CD14-positive monocyte (primary cell): ENCODE measurements at regions not wholly inside any gene's neighbourhood (a gene's known extent, or its start where the extent isn't known, plus 50 kb on each side); places are given as distances from the start of the nearest gene placed in this dataset.

Source experiments
- DNase-seq, 3 donors: peaks; one replicate each; pipeline ENCODE4 v3.0.0-alpha.2; 2011 to 2022
- H2AFZ ChIP-seq: 2 replicates; pipeline ENCODE4 v1.6.0; 2012; ENCODE audit warnings: mild to moderate bottlenecking, low read depth, low read length, inconsistent platforms; ENCODE audit not compliant: insufficient read depth, poor library complexity, severe bottlenecking
- H3K27ac ChIP-seq, 2 donors: 1 replicate in 1 of 2; 2 replicates in 1 of 2; pipeline ENCODE4 v1.5.1; 2012 to 2013; ENCODE audit warnings: low read length in 2 of 2, control low read depth in 1 of 2, inconsistent platforms in 1 of 2, low read depth in 1 of 2, mild to moderate bottlenecking in 1 of 2
- H3K27me3 ChIP-seq, 2 donors: one replicate each; pipeline versions ENCODE4 v1.6.0 to v1.6.1; 2011 to 2013; ENCODE audit warnings: low read length in 2 of 2; ENCODE audit not compliant: control insufficient read depth in 2 of 2, insufficient read depth in 2 of 2
- H3K36me3 ChIP-seq, 2 donors: replicated peaks in 1 of 2; 1 replicate in 1 of 2; 2 replicates in 1 of 2; pipeline versions ENCODE4 v1.5.1 to v1.6.1; 2012 to 2013; ENCODE audit warnings: low read length in 2 of 2, control low read depth in 1 of 2, inconsistent platforms in 1 of 2, mild to moderate bottlenecking in 1 of 2; ENCODE audit not compliant: insufficient read depth in 2 of 2, control insufficient read depth in 1 of 2
- H3K4me1 ChIP-seq, 2 donors: 1 replicate in 1 of 2; 2 replicates in 1 of 2; pipeline versions ENCODE4 v1.5.1 to v1.6.1; 2012 to 2013; ENCODE audit warnings: low read length in 2 of 2, control low read depth in 1 of 2, inconsistent platforms in 1 of 2, mild to moderate bottlenecking in 1 of 2, moderate library complexity in 1 of 2; ENCODE audit not compliant: insufficient read depth in 2 of 2, control insufficient read depth in 1 of 2
- H3K4me2 ChIP-seq: replicated peaks from 2 replicates; pipeline ENCODE3; 2012; ENCODE audit warnings: low read length, moderate library complexity, mild to moderate bottlenecking; ENCODE audit not compliant: poor library complexity, severe bottlenecking; ENCODE audit errors: extremely low read depth
- H3K4me3 ChIP-seq, 3 experiments: fragments of 200-600 bp in 1 of 3; sonication (generic) in 1 of 3; replicated peaks in 1 of 3; 1 replicate in 2 of 3; 2 replicates in 1 of 3; pipeline ENCODE4 v1.5.1; 2011 to 2013; ENCODE audit warnings: low read length in 3 of 3, mild to moderate bottlenecking in 3 of 3, control low read depth in 2 of 3, low read depth in 2 of 3, inconsistent platforms in 1 of 3, moderate library complexity in 1 of 3
- H3K79me2 ChIP-seq: 2 replicates; pipeline ENCODE4 v1.6.0; 2012; ENCODE audit warnings: mild to moderate bottlenecking, control low read depth, inconsistent platforms, low read length, moderate library complexity; ENCODE audit not compliant: insufficient read depth
- H3K9ac ChIP-seq: 2 replicates; pipeline ENCODE4 v1.6.0; 2017; ENCODE audit warnings: low read length, mild to moderate bottlenecking; ENCODE audit not compliant: insufficient read depth, poor library complexity, severe bottlenecking
- H3K9me3 ChIP-seq, 2 donors: replicated peaks in 1 of 2; 1 replicate in 1 of 2; 2 replicates in 1 of 2; pipeline versions ENCODE4 v1.5.1 to v1.6.1; 2012 to 2013; ENCODE audit warnings: low read length in 2 of 2, control low read depth in 1 of 2; ENCODE audit not compliant: control insufficient read depth in 1 of 2, insufficient read depth in 1 of 2
- H4K20me1 ChIP-seq: 2 replicates; pipeline ENCODE4 v1.6.0; 2012; ENCODE audit warnings: mild to moderate bottlenecking, low read length, control low read depth, moderate library complexity; ENCODE audit not compliant: insufficient read depth
- H3K27ac Mint-ChIP-seq, 7 donors: one replicate each; pipeline ENCODE4 v1.8.0; 2020; ENCODE audit warnings: mild to moderate bottlenecking in 7 of 7, mixed read lengths in 7 of 7, moderate library complexity in 6 of 7, inconsistent platforms in 2 of 7
- H3K27me3 Mint-ChIP-seq, 3 donors: one replicate each; pipeline ENCODE4 v1.8.0; 2021 to 2022; ENCODE audit warnings: low read depth in 3 of 3, mild to moderate bottlenecking in 3 of 3, mixed read lengths in 3 of 3, moderate library complexity in 3 of 3, inconsistent platforms in 1 of 3
- H3K36me3 Mint-ChIP-seq, 2 donors: one replicate each; pipeline ENCODE4 v1.8.0; 2020; ENCODE audit warnings: mixed read lengths in 2 of 2, inconsistent platforms in 1 of 2, mild to moderate bottlenecking in 1 of 2
- H3K4me1 Mint-ChIP-seq: one replicate; pipeline ENCODE4 v1.8.0; 2020; ENCODE audit warnings: mild to moderate bottlenecking, mixed read lengths
- H3K4me3 Mint-ChIP-seq, 2 donors: one replicate each; pipeline ENCODE4 v1.8.0; 2020; ENCODE audit warnings: mild to moderate bottlenecking in 2 of 2, mixed read lengths in 2 of 2, moderate library complexity in 1 of 2
- H3K9me3 Mint-ChIP-seq, 7 donors: one replicate each; pipeline ENCODE4 v1.8.0; 2020 to 2022; ENCODE audit warnings: mixed read lengths in 7 of 7, mild to moderate bottlenecking in 6 of 7, moderate library complexity in 6 of 7, inconsistent platforms in 2 of 7
- WGBS: methylation state at CpG from one replicate; pipeline ENCODE4 v1.1.5; 2013; ENCODE audit warnings: missing lambda C conversion rate; ENCODE audit not compliant: insufficient coverage; 5-methylcytosine and 5-hydroxymethylcytosine counted together
- intact Hi-C, 2 donors: fragments of 100-400 bp; cut with micrococcal nuclease; formaldehyde crosslinking; loops; one replicate each; pipeline versions ENCODE4 v1.15.0 to v1.15.1; 2023
- TF ChIP-seq, protein P1 (sequence below): fragments of 200-600 bp; IDR thresholded peaks from one replicate; pipeline ENCODE4 v1.8.0; 2022; ENCODE audit warnings: antibody characterized with exemption, mild to moderate bottlenecking

DNA sequence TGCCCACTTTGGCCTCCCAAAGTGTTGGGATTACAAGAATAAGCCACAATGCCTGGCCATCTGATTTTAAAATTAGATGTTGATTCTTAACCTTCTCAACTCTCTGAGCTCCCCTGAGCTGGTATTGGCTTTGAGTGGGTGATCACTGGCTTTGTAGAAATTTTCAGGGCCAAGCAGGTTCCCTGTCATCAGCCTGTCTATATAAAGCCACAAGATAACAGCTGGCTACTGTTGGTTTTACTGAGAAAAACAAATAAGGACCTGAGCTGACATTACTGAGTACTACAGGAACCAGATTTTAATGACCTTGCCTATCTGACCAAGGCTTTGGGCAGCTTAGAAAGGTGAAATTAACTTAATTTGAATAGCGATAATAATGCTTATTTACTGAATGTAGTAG lies 153.6 kb downstream of the MSX2 start:
- Histone ChIP-seq H3K27me3 (no peaks in the 10 kb centered on the region), H3K27ac (no peak overlapping the region), H3K9ac (no peak overlapping the region), H3K79me2 (no peaks in the 10 kb centered on the region), H2AFZ (no peak overlapping the region), H3K4me2 (no peak overlapping the region), H3K36me3 (no peaks in the 10 kb centered on the region), H3K4me3 (no peak overlapping the region), H4K20me1 (no peaks in the 10 kb centered on the region), H3K9me3 (peaks cover 0 to 11% of the 10 kb centered on the region in 2 donors), H3K4me1 (no peaks in the 10 kb centered on the region)
- peaks cover 0 to 14% (median 11%) of the 10 kb centered on the region in 7 donors for H3K9me3 Mint-ChIP-seq
- no peaks in the 10 kb centered on the region for H3K36me3 Mint-ChIP-seq
- no peak for DNase-seq
- no peaks in the 10 kb centered on the region for H3K4me1 Mint-ChIP-seq
- peaks cover 0 to 3% (median 2%) of the 10 kb centered on the region in 3 donors for H3K27me3 Mint-ChIP-seq
- intact Hi-C loops, result no loop called here
- H3K4me3 Mint-ChIP-seq, result no peak overlapping the region
- TF ChIP-seq, protein P1, sequence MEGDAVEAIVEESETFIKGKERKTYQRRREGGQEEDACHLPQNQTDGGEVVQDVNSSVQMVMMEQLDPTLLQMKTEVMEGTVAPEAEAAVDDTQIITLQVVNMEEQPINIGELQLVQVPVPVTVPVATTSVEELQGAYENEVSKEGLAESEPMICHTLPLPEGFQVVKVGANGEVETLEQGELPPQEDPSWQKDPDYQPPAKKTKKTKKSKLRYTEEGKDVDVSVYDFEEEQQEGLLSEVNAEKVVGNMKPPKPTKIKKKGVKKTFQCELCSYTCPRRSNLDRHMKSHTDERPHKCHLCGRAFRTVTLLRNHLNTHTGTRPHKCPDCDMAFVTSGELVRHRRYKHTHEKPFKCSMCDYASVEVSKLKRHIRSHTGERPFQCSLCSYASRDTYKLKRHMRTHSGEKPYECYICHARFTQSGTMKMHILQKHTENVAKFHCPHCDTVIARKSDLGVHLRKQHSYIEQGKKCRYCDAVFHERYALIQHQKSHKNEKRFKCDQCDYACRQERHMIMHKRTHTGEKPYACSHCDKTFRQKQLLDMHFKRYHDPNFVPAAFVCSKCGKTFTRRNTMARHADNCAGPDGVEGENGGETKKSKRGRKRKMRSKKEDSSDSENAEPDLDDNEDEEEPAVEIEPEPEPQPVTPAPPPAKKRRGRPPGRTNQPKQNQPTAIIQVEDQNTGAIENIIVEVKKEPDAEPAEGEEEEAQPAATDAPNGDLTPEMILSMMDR, result no peak
- 86% methylated on average over 1 of the region's 1 CpG for WGBS
- H3K27ac Mint-ChIP-seq, result no peak overlapping the region

DNA sequence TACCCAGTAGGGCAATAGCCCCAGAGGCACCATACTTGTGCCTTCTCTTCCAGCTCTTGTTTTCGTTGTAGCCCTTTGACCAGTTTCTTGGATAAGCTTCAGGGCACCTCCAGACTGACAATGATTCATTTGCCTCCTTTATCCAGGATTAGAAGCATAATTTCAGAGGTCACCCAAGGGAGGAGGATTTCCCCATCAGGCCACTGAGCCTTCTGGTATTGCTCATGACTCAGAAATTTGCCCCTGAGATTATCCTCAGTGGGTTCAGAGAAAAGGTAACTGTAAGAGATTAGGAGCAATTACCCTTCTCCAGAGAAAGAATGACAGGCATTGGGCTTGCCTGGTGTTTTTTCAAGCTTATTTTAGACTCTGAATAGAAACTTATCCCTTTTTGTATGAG lies 147.9 kb downstream of the MSX2 start:
- no peak overlapping the region for H3K27ac Mint-ChIP-seq
- Histone ChIP-seq H3K36me3 (no peaks in the 10 kb centered on the region), H3K9me3 (no peaks in the 10 kb centered on the region), H3K27me3 (no peaks in the 10 kb centered on the region), H3K4me1 (no peaks in the 10 kb centered on the region), H3K4me3 (no peak overlapping the region), H3K27ac (no peak overlapping the region), H3K4me2 (no peak overlapping the region), H4K20me1 (no peaks in the 10 kb centered on the region), H2AFZ (no peak overlapping the region), H3K9ac (no peak overlapping the region), H3K79me2 (no peaks in the 10 kb centered on the region)
- no peak for DNase-seq
- peaks cover 0 to 7% (median 2%) of the 10 kb centered on the region in 3 donors for H3K27me3 Mint-ChIP-seq
- no peaks in the 10 kb centered on the region for H3K4me1 Mint-ChIP-seq
- no CpG with 5 or more reads among the region's 1 CpG for WGBS
- no peak overlapping the region for H3K4me3 Mint-ChIP-seq
- intact Hi-C loops, result no loop called here
- H3K9me3 Mint-ChIP-seq, result peaks cover 0 to 3% (median 0%) of the 10 kb centered on the region in 7 donors
- H3K36me3 Mint-ChIP-seq, result no peaks in the 10 kb centered on the region
- TF ChIP-seq, protein P1, result no peak
